GM13977 (cell line): ENCODE measurements at regions not wholly inside any gene's neighbourhood (a gene's known extent, or its start where the extent isn't known, plus 50 kb on each side); places are given as distances from the start of the nearest gene placed in this dataset.

Experiments
- DNase-seq: peaks from one replicate; pipeline ENCODE4 v3.0.0; 2012; ENCODE audit warnings: low spot score
- CTCF ChIP-seq: IDR thresholded peaks from 2 replicates; pipeline ENCODE4 v1.5.1; 2012; ENCODE audit warnings: mild to moderate bottlenecking, control low read depth; ENCODE audit not compliant: insufficient read depth; ENCODE audit errors: extremely low read depth, missing control alignments
- in situ Hi-C: fragments of 300-500 bp; cut with MboI; formaldehyde crosslinking; loops from one replicate; pipeline ENCODE4 v1.12.0; 2022; ENCODE audit warnings: low sequenced_read_pairs, low pct_unique_long_range_greater_than_20kb, mixed read lengths, inconsistent platforms; ENCODE audit not compliant: unreplicated experiment

GRCh38 chr12:93191423-93191822 lies 186.3 kb upstream of the NUDT4 start:
- in situ Hi-C loops = no loop called here
- no peak for DNase-seq

GRCh38 chr12:93191956-93192355 lies 185.8 kb upstream of the NUDT4 start:
- in situ Hi-C loops = no loop called here
- no peak for TF ChIP-seq CTCF
- DNase-seq = no peak

More at GRCh38 chr12:93191423-93191822, 186.3 kb upstream of the NUDT4 start:
- no peak for TF ChIP-seq CTCF

- DNase-seq = no peak
- in situ Hi-C loops = no loop called here
- TF ChIP-seq CTCF = no peak
Measured at GRCh38 chr12:93192878-93193277, 184.8 kb upstream of the NUDT4 start.

- in situ Hi-C loops = no loop called here
- DNase-seq = no peak
- TF ChIP-seq CTCF = no peak
Measured at GRCh38 chr12:93195511-93195910, 182.2 kb upstream of the NUDT4 start.

- no peak for TF ChIP-seq CTCF
- in situ Hi-C loops = no loop called here
- DNase-seq = no peak
Measured at GRCh38 chr12:93197067-93197593, 180.6 kb upstream of the NUDT4 start.

- no peak for TF ChIP-seq CTCF
- in situ Hi-C loops = no loop called here
- DNase-seq = no peak
Measured at GRCh38 chr12:93198086-93198485, 179.6 kb upstream of the NUDT4 start.

GRCh38 chr12:93199831-93200236 lies 177.9 kb upstream of the NUDT4 start:
- in situ Hi-C loops = no loop called here
- no peak for TF ChIP-seq CTCF
- DNase-seq = no peak
